NAMALWA (cell line): ENCODE measurements at regions not wholly inside any gene's neighbourhood (a gene's known extent, or its start where the extent isn't known, plus 50 kb on each side); places are given as distances from the start of the nearest gene placed in this dataset.

Source experiments
- DNase-seq: peaks from one replicate; pipeline ENCODE4 v3.0.0-alpha.2; 2015; ENCODE audit warnings: low spot score

GRCh38 chr5:50964746-50965653, 298.6 kb downstream of the PARP8 start:
- no peak for DNase-seq

GRCh38 chr5:50965654-50966375, 299.4 kb downstream of the PARP8 start:
- no peak for DNase-seq

DNA sequence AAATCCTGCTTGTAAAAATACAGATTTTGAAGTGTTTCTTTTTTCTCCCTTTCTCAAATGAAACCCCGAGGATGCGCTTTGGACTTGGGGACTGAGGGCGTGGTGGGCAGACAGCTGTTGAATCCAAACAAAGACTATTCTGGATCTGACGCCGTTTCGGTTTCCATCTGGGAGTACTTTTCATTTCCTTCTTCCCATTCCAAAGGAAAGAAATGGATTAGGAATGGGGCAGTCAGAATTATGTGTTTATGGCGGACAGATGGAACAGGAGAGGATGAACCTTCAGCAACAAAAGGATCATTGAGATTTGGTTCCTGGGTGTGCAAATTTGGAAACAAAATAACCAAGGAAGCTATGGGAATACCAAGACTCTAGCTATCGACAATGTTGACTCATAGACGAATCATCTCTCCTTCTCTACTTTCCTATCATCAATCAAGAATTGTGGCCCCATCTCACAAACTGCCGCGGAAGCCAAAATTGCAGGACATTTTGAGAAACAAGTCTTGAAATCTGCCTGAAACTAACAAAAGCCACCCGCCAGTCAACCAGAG, 300.6 kb downstream of the PARP8 start:
- no peak for DNase-seq

GRCh38 chr5:50967563-50968355, 301.3 kb downstream of the PARP8 start:
- no peak for DNase-seq

DNA sequence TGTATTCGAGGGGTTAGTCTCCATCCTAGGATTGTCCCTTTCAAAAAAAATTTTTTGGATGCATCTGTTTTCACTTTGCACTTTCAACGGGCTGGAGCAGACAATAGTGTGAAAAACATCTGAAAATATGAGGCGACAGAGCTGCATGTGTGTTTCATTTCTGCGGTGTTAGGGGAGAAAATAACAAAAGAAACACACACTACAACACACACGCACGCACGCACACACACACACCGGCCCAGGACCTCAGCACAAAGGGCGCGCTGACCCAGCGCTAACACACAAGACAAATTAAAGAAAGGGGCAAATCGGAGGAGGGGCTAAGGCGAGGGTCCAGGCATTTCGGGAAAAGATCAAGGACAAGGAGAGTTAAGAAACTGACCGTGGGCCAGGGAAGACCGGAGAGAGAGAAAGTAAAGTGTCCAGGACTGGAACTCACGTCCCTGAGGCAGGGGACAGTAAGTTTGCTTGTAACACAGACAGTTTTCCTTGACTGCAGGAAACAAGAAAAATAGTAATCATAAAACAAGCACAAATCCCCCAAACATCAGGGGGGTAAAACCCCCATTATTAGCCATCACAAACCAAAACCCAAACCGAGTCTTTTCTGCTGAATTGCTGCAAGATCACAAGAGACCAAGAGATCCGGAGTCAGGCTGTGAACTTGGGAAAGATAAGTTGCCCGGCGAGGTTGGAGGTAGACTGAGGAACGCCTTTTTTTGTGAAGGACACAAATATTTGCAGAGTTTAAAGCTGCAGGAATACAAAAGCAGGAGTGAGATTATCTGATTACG, 302.1 kb downstream of the PARP8 start:
- DNase-seq, result no peak

DNA sequence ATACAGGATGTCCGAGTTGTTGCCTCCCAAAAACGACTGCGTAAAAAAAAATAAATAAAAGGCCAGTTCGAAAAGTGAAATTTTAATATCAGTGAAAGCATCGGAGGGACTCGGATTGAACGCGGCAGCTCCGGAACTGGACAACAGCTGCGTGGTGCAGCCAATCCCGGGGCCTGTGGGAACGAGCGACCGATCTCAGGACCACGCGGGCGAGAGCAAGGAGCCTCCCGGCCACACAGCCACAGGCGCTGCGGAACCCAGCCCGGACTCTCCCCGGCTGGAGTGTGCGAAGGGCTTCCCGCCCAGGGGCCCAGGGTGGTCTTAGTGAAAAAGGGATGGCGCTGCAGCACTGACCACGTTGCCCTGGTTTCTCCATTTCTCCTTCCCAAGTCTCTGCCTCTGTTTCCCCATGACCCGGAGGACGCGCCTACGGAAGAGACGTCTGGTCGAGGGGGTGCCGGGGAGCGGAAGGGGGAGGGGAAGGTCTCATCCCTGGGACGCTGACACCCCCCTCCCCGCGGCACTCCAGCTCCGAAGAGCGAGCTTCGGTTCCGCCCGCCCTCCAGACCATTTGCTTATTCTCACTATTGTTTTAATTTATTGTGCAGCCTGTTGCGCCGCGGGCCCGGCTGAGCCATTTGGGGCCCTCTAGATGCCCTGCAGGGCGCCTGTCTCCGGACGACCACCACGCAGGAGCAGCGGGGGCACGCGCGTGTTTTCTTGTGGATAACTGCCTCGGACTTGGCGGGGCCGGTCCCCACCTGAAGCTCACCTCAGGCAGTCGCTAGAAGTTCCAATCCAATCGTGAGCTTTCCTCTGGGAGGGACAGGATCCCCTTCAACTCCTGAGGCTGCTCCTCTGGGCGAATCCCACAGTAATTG, 303.0 kb downstream of the PARP8 start:
- DNase-seq, result no peak

GRCh38 chr5:50975840-50976239, 309.4 kb downstream of the PARP8 start:
- no peak for DNase-seq

- DNase-seq, result no peak
These were observed 312.5 kb downstream of the PARP8 start for GRCh38 chr5:50978924-50979323.

GRCh38 chr5:50984640-50985039, 318.2 kb downstream of the PARP8 start:
- DNase-seq, result no peak

GRCh38 chr5:50990296-50990924, 324.0 kb downstream of the PARP8 start:
- DNase-seq, result no peak

DNA sequence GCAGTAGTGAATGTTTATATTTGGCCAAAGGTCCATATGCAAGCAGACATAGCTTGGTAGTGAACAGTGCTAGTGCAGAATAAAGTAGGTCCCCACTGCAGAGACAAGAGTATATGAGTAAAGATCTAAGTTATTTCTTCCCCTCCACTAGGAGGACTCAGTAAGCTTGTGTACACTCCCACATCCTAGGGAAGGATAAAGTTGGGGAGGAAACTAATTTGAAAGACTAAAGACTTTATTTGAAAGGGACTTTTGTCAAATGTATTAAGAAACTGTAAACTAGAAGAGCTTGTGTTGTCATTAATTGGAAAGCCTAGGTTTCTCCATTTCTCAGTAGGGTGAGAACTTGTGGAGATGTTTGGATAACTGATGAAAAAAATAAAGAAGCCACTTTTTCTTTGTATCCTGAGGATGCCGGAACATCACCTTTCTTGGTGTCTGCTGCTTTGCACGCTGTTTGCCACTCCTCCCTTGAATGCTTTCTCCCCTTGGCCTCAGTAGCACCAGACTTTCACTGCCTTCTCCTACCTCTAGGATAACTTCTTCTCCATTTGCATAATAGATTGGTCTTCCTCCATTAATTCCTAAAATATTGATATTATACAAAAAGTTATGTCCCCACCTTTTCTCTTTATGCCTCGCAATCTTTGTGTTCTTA, 329.0 kb downstream of the PARP8 start:
- no peak for DNase-seq

DNA sequence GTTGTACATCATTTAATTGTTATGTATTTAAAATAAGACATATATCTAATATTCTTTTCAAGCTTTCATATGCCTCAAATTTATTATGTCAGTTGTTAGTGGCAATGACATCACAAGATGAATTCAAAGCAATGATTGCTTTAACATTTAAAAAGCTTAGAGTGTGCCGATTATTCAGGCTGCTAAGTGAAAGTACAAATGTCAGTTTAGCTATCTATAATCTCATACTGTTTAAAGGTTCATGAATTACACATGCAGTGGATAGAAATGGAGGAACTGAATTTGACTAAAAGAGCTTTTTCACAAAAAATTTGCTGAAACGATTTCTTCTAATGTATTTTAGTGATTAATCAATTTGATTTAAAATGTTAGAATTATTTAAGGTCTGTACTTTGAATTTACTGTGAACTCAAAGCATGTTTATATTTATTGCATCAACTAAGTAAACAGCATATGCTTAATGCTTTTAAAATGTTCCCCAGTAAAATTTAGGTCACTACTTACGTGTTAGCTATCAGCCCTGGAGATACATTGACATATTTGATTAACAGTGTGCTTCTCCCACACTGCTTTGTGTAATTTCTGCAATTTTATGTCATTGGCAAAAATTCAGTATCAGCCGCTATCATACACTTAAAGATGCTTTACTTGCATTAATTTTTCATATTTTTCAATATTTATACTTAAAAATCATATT, 334.9 kb downstream of the PARP8 start:
- DNase-seq, result no peak

DNA sequence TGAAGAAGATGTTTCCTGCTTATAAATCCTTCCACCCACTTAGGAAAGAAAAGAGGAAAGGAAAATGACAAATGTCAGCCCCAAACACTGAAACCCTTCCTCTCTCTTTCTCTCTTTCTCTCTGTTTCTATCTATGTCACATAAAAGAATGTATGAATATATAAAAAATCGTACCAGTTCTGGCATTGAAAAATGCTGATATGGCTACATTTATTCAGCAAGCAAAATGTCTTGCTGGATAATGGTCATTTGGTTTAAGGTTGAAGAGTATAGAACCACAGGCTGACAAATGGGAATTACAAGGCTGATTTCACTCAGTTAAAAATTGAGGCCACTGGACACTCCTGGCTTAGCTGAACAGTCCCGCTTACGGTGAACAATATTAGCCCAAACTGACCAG, 335.9 kb downstream of the PARP8 start:
- no peak for DNase-seq

GRCh38 chr5:51013036-51013435, 346.6 kb downstream of the PARP8 start:
- no peak for DNase-seq

- DNase-seq, result no peak
These were observed 352.0 kb downstream of the PARP8 start for GRCh38 chr5:51018423-51018822.

DNA sequence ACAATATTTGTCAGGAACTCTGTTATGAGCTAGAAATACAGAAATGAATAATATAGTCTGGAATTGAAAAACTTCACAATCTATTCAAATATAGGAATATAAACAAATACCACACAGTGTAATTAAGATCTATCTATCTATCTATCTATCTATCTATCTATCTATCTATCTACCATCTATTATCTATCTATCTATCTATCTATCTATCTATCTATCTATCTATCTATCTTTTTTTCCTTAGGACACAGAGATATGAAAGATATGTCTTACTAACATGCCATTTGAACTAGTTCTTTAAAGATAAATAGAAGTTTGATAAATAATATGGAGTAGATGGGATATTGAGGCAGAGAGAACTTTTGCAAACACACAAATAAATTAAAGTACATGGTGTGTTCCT, 357.8 kb downstream of the PARP8 start:
- DNase-seq, result no peak

DNA sequence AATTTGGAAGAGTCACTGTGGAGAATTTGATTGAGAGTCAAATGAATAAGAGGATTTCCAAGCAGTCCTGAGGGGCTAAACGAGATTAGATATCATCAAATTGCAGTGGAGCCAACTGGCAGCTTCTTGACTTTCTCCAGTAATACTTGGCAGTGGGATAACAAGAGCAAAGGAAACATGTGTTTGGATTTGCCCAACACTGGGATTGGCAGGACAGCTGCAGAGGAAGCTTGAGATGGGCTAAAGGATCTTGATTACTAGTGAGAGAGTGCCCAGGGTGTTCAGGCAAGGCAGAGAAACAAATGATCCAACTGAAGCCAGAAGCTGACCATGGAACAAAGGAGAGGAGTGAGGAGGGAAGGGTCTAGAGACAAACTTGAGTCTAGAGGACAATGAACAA, 356.0 kb upstream of the ISL1 start:
- no peak for DNase-seq

DNA sequence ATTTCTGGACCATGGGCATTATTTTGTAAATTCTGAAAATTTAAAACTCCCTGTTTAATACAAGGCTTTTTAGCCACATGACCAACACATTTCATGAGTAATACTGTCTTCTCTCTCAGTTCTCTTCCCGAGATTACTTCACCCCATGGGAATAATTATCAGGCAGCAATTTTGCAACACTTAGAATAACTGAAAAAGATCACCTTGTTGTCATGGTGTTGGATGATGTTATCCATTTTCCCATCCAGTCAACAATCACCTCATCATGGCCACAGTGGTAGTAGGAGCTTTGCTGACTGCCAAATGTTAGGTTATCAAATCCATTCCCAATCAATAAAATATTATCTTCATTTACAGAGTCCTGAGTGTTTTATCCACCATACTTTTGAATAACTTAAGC, 354.9 kb upstream of the ISL1 start:
- DNase-seq, result no peak

- no peak for DNase-seq
These were observed 350.0 kb upstream of the ISL1 start for GRCh38 chr5:51033215-51033614.
